Breast epithelium (tissue), 4 donors: ENCODE measurements at regions not wholly inside any gene's neighbourhood (a gene's known extent, or its start where the extent isn't known, plus 50 kb on each side); places are given as distances from the start of the nearest gene placed in this dataset.

Experiments
- DNase-seq, 2 donors: peaks; one replicate each; pipeline ENCODE4 v3.0.0-alpha.2; 2019; ENCODE audit warnings: low spot score in 2 of 2
- H3K27ac ChIP-seq, 2 donors: fragments of 200-600 bp; sonication (generic) in 1 of 2; one replicate each; pipeline ENCODE4 v1.5.1; 2016 to 2019; ENCODE audit warnings: mild to moderate bottlenecking in 1 of 2
- H3K27me3 ChIP-seq, 2 donors: fragments of 200-600 bp; sonication (generic) in 1 of 2; one replicate each; pipeline versions ENCODE4 v1.5.1 to v1.6.0; 2017 to 2019; ENCODE audit warnings: control low read depth in 1 of 2, mild to moderate bottlenecking in 1 of 2
- H3K36me3 ChIP-seq: fragments of 200-600 bp; one replicate; pipeline ENCODE4 v1.5.1; 2019
- H3K4me1 ChIP-seq, 2 donors: fragments of 200-600 bp; sonication (generic); one replicate each; pipeline ENCODE4 v1.5.1; 2016 to 2019; ENCODE audit warnings: control low read depth in 1 of 2
- H3K4me3 ChIP-seq, 3 donors: fragments of 200-600 bp; sonication (generic); 1 replicate in 2 of 3; 2 replicates in 1 of 3; pipeline ENCODE4 v1.5.1; 2016 to 2019; ENCODE audit warnings: mild to moderate bottlenecking in 3 of 3, moderate library complexity in 2 of 3
- H3K9me3 ChIP-seq, 2 donors: fragments of 200-600 bp; sonication (generic) in 1 of 2; one replicate each; pipeline ENCODE4 v1.5.1; 2016 to 2019; ENCODE audit warnings: control low read depth in 1 of 2
- POLR2A ChIP-seq: fragments of 450-650 bp; IDR thresholded peaks from one replicate; pipeline ENCODE4 v1.6.1; 2016; ENCODE audit warnings: antibody characterized with exemption, mild to moderate bottlenecking, moderate library complexity
- POLR2AphosphoS5 ChIP-seq, 3 donors: sonication (generic); formaldehyde crosslinking; IDR thresholded peaks; one replicate each; pipeline ENCODE4 v1.6.1; 2017; ENCODE audit warnings: antibody characterized with exemption in 3 of 3
- intact Hi-C: fragments of 100-400 bp; cut with DNase I; formaldehyde crosslinking; loops from one replicate; pipeline ENCODE4 v1.15.1; 2023; ENCODE audit warnings: low total_unique reads
- TF ChIP-seq, protein P1 (sequence below), 3 donors: fragments of 450-650 bp; IDR thresholded peaks; one replicate each; pipeline ENCODE4 v1.5.1; 2016 to 2017; ENCODE audit warnings: antibody characterized with exemption in 3 of 3, mild to moderate bottlenecking in 3 of 3, moderate library complexity in 3 of 3

DNA sequence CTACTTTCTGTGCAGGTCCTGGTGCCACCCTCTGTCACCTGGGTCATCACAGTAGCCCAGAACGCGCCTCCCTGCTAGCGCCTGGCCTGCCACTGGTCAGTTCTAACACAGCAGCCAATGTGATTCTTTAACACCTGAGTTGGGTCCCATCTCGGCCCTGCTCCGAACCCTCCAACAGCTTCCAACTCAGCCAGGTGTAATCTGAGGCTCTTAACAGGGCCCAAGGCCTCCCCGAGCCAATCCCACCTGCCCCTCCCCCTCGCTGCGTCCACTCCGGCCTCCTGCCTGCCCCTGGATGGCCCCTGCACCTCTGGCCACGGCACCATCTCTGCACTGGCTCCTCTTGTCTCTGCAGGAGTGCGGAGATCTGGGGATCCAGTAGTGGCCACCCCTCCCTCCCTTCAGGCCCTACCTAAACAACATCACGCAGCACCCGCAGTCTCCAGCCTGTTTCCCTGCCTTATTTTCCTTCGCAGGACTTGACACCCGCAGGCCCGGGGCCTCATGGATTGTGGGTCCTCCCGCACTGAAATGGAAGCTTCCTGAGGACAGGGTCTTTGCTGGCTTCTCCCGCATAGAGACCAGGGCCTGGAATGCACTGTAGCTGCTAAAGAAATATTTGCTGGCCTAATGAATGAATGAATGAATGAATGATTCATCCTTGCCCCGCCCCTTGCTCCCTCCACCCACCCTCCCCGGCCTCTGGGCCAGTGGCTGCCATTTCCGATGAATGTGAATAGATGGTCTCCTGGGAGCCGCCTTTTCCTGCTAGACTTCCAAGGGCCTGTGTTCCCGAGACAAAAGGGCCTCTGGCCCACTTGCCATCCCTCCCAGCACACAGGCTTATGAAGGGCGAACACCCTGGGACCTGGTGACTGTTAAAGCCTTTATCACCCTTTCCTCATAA, 174.8 kb upstream of the FOXF1 start:
- no peaks in the 10 kb centered on the region for H3K9me3 ChIP-seq
- peaks cover 0 to 66% of the 10 kb centered on the region in 2 donors for H3K27me3 ChIP-seq
- H3K36me3 ChIP-seq, result no peaks in the 10 kb centered on the region
- intact Hi-C loops, result no loop called here
- no peak for DNase-seq
- TF ChIP-seq POLR2A (no peak), POLR2AphosphoS5 (IDR thresholded peaks at IDR 0.05) (no peak)
- TF ChIP-seq, protein P1, sequence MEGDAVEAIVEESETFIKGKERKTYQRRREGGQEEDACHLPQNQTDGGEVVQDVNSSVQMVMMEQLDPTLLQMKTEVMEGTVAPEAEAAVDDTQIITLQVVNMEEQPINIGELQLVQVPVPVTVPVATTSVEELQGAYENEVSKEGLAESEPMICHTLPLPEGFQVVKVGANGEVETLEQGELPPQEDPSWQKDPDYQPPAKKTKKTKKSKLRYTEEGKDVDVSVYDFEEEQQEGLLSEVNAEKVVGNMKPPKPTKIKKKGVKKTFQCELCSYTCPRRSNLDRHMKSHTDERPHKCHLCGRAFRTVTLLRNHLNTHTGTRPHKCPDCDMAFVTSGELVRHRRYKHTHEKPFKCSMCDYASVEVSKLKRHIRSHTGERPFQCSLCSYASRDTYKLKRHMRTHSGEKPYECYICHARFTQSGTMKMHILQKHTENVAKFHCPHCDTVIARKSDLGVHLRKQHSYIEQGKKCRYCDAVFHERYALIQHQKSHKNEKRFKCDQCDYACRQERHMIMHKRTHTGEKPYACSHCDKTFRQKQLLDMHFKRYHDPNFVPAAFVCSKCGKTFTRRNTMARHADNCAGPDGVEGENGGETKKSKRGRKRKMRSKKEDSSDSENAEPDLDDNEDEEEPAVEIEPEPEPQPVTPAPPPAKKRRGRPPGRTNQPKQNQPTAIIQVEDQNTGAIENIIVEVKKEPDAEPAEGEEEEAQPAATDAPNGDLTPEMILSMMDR (IDR thresholded peaks at IDR 0.05), result no peak
- H3K4me3 ChIP-seq, result no peak overlapping the region
- H3K4me1 ChIP-seq, result no peaks in the 10 kb centered on the region
- no peak overlapping the region for H3K27ac ChIP-seq

DNA sequence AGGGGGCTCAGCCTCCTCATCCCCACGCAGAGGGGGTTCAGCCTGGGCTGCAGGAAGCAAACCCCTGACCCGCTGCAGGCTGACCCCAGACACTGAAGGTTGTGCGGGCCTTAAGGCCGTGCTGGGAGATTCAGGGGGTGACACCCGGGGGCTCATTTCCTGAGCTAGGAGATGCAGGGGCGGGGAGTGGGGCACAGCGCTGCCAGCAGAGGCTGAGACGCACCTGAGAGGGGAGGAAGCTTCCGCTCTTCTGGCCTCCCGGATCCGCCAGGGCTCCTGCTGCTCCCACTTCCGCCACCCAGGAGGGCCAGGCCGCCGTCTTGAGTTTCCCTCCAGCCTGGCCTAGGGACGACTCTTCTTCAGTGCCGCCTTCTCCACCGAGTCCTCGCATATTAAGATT, 173.2 kb upstream of the FOXF1 start:
- H3K27ac ChIP-seq, result no peak overlapping the region
- DNase-seq, result no peak
- intact Hi-C loops, result no loop called here
- TF ChIP-seq POLR2AphosphoS5 (IDR thresholded peaks at IDR 0.05), result no peak
- TF ChIP-seq, protein P1 (IDR thresholded peaks at IDR 0.05), result no peak
- no peak for TF ChIP-seq POLR2A
- H3K27me3 ChIP-seq, result peaks cover 0 to 65% of the 10 kb centered on the region in 2 donors
- no peaks in the 10 kb centered on the region for H3K36me3 ChIP-seq
- H3K9me3 ChIP-seq, result no peaks in the 10 kb centered on the region
- no peaks in the 10 kb centered on the region for H3K4me1 ChIP-seq
- no peak overlapping the region for H3K4me3 ChIP-seq

DNA sequence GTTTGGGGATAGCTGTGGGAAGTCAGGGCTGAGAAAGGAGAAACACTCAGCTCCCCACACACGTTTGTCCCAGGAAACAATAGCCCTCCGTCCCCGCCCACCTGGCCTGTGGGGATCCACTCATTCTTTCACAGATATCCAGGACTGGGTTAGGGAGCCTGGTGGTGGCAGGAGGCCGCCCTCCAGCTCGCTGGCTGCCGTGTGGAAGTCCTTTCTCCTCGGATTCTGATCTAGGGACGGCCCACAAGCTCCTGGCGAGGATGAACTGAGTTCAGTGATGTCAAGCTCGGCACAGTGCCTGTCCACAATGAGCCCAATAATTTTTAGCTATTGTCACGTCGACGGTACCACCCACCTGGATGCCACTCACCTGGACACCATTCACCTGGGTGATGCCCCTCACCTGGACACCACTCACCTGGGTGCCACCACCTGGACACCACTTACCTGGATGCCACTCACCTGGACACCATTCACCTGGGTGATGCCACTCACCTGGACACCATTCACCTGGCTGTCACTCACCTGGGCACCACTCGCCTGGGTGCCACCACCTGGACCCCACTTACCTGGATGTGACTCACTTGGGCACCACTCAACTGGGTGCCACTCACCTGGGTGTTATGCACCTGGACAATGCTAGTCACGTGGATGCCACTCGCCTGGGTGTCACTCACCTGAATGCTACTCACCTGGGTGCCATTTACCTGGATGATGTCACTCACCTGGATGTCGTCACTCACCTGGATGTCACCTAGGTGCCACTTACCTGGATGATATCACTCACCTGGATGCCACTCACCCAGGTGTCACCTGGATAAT, 172.5 kb upstream of the FOXF1 start:
- intact Hi-C loops, result no loop called here
- H3K4me3 ChIP-seq, result no peak overlapping the region
- no peak for TF ChIP-seq POLR2AphosphoS5 (IDR thresholded peaks at IDR 0.05)
- TF ChIP-seq, protein P1 (IDR thresholded peaks at IDR 0.05), result no peak

DNA sequence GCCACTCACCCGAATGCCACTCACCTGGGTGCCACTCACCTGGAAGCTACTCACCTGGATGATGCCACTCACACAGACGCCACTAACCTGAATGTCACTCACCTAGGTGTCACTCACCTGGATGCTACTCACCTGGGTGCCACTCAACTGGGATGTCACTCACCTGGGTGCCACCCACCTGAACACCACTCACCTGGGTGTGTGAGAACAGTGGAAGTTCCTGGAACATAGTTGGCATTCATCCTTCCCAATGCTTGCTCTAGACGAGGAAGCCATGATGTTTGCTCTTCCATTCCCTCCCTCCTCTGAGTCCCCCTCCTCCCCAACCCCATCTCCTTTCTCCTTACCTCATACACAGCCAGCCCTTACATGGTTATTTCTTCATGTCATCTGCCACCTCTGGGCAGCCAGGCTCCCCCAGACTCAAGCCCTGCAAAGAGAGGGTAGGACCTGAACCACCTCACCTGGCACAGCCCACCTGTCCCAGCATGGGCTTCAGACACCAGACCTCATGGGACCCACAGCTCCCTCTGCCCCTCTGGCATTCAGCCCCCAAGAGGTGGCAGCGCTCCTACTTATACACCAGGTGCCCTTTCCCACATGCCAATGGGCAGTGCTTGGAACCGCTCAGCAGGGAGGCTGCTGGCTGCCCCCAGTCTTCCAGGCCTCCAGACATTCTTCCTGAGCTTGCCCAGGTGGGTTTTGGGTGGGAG, 171.8 kb upstream of the FOXF1 start:
- no peak overlapping the region for H3K27ac ChIP-seq
- TF ChIP-seq POLR2A (no peak), POLR2AphosphoS5 (IDR thresholded peaks at IDR 0.05) (no peak)
- TF ChIP-seq, protein P1 (IDR thresholded peaks at IDR 0.05), result no peak
- H3K9me3 ChIP-seq, result no peaks in the 10 kb centered on the region
- H3K4me1 ChIP-seq, result no peaks in the 10 kb centered on the region
- peaks cover 0 to 64% of the 10 kb centered on the region in 2 donors for H3K27me3 ChIP-seq
- H3K4me3 ChIP-seq, result no peak overlapping the region
- H3K36me3 ChIP-seq, result no peaks in the 10 kb centered on the region
- intact Hi-C loops, result no loop called here
- DNase-seq, result no peak

More for the DNA sequence above, 172.5 kb upstream of the FOXF1 start:
- Histone ChIP-seq H3K27ac (no peak overlapping the region), H3K36me3 (no peaks in the 10 kb centered on the region), H3K9me3 (no peaks in the 10 kb centered on the region), H3K27me3 (peaks cover 0 to 65% of the 10 kb centered on the region in 2 donors), H3K4me1 (no peaks in the 10 kb centered on the region)
- DNase-seq, result no peak
